RWPE2 (cell line): ENCODE measurements at regions not wholly inside any gene's neighbourhood (a gene's known extent, or its start where the extent isn't known, plus 50 kb on each side); places are given as distances from the start of the nearest gene placed in this dataset.

Experiments
- ATAC-seq: fragments of 200-7000 bp; cut with Tn5 transposase; 3 replicates; pipeline ENCODE4 v1.9.1; 2021; ENCODE audit warnings: low read depth
- DNase-seq: peaks from one replicate; pipeline ENCODE4 v3.0.0-alpha.2; 2020; ENCODE audit warnings: low spot score
- H3K27ac ChIP-seq: fragments of 450-650 bp; 2 replicates; pipeline ENCODE4 v1.5.1; 2017; ENCODE audit warnings: mild to moderate bottlenecking; ENCODE audit not compliant: poor library complexity, severe bottlenecking
- H3K27me3 ChIP-seq: fragments of 250-450 bp; sonication (Bioruptor Pico); 2 replicates; pipeline ENCODE4 v1.5.1; 2021; ENCODE audit warnings: mild to moderate bottlenecking, moderate library complexity; ENCODE audit not compliant: insufficient read depth, poor library complexity, severe bottlenecking
- H3K36me3 ChIP-seq: fragments of 250-450 bp; sonication (Bioruptor Pico); 2 replicates; pipeline ENCODE4 v1.5.1; 2020; ENCODE audit warnings: low read depth, mild to moderate bottlenecking, moderate library complexity
- H3K4me1 ChIP-seq: fragments of 250-450 bp; sonication (Bioruptor Pico); 2 replicates; pipeline ENCODE4 v1.5.1; 2021; ENCODE audit warnings: mild to moderate bottlenecking, moderate library complexity; ENCODE audit not compliant: insufficient read depth, poor library complexity, severe bottlenecking
- H3K4me3 ChIP-seq: fragments of 250-450 bp; sonication (Bioruptor Pico); 2 replicates; pipeline ENCODE4 v1.5.1; 2021; ENCODE audit warnings: mild to moderate bottlenecking, moderate library complexity; ENCODE audit not compliant: severe bottlenecking
- H3K9me3 ChIP-seq: fragments of 250-450 bp; sonication (Bioruptor Pico); 2 replicates; pipeline ENCODE4 v1.5.1; 2021; ENCODE audit warnings: mild to moderate bottlenecking, moderate library complexity; ENCODE audit not compliant: severe bottlenecking
- TF ChIP-seq, protein P1 (sequence below): fragments of 450-650 bp; IDR thresholded peaks from one replicate; pipeline ENCODE4 v1.5.1; 2017; ENCODE audit warnings: mild to moderate bottlenecking, moderate library complexity; ENCODE audit not compliant: poor library complexity, severe bottlenecking

DNA sequence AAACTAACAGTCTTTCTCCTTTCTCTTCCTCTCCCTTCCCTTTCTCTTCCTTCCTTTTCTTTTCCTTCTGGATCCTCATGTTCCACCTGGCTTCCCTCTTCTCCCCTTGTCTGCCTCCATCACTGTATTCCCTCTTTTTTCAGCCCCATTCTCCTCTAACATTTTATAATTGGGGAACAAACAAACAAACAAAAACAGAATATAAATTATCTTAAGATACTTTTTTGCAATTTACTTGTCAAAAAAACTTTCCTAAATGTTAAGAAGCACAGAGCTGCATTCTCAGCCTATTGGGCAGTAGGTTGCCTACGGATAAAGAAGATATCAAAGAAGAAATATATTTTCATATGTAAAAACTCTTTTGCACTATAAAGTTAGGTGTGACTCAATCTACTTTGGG is 1382.2 kb upstream of the MIR17HG start:
- no peaks in the 10 kb centered on the region for H3K9me3 ChIP-seq
- ATAC-seq (no peak), DNase-seq (no peak)
- H3K4me3 ChIP-seq: no peak overlapping the region
- no peaks in the 10 kb centered on the region for H3K4me1 ChIP-seq
- H3K36me3 ChIP-seq: no peaks in the 10 kb centered on the region
- TF ChIP-seq, protein P1, sequence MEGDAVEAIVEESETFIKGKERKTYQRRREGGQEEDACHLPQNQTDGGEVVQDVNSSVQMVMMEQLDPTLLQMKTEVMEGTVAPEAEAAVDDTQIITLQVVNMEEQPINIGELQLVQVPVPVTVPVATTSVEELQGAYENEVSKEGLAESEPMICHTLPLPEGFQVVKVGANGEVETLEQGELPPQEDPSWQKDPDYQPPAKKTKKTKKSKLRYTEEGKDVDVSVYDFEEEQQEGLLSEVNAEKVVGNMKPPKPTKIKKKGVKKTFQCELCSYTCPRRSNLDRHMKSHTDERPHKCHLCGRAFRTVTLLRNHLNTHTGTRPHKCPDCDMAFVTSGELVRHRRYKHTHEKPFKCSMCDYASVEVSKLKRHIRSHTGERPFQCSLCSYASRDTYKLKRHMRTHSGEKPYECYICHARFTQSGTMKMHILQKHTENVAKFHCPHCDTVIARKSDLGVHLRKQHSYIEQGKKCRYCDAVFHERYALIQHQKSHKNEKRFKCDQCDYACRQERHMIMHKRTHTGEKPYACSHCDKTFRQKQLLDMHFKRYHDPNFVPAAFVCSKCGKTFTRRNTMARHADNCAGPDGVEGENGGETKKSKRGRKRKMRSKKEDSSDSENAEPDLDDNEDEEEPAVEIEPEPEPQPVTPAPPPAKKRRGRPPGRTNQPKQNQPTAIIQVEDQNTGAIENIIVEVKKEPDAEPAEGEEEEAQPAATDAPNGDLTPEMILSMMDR: no peak
- no peak overlapping the region for H3K27ac ChIP-seq
- H3K27me3 ChIP-seq: no peaks in the 10 kb centered on the region

DNA sequence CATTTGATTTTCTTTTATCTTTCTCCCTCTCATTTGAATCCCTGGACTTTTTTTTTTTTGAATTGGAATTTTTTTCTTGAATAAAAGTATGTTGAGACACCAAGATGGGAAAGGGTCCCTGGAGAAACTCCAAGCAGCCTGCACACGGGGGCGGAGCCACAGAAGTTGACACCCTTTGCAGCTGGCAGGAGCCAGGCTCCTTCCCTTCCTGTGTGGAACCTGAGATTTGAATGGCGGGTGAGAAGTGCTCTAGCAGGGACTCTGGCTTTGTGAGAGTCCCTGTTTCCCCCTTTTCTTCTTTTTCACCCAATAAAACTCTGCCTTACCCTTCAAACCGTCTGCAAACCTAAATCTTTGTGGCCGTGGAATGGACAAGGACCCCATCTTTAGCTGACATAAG is 1381.0 kb upstream of the MIR17HG start:
- Histone ChIP-seq H3K4me1 (no peaks in the 10 kb centered on the region), H3K4me3 (no peak overlapping the region), H3K27ac (no peak overlapping the region), H3K27me3 (no peaks in the 10 kb centered on the region), H3K36me3 (no peaks in the 10 kb centered on the region), H3K9me3 (no peaks in the 10 kb centered on the region)
- no peak for ATAC-seq
- TF ChIP-seq, protein P1: no peak
- DNase-seq: no peak

DNA sequence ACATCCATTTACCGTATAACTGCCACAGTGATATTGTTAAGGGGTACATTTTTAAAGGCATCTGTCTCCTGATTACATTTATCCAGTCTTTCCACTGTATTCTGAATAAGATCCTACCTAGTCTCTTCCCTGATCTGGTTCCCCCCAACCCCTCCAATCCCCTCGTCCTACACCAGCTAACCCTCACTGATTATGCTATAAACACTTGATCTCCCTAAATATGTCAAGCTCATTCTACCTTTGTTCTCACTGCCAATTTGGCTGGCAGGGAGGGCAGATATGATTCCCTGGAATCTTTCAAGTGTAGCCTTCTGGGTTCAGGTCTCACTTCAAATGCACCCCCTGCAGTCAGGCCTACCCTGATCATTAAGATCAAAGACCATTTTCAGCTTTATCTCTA is 1379.8 kb upstream of the MIR17HG start:
- no peak for DNase-seq
- TF ChIP-seq, protein P1: no peak
- Histone ChIP-seq H3K27me3 (no peaks in the 10 kb centered on the region), H3K9me3 (no peaks in the 10 kb centered on the region), H3K36me3 (no peaks in the 10 kb centered on the region), H3K27ac (no peak overlapping the region), H3K4me3 (no peak overlapping the region), H3K4me1 (no peaks in the 10 kb centered on the region)
- no peak for ATAC-seq

DNA sequence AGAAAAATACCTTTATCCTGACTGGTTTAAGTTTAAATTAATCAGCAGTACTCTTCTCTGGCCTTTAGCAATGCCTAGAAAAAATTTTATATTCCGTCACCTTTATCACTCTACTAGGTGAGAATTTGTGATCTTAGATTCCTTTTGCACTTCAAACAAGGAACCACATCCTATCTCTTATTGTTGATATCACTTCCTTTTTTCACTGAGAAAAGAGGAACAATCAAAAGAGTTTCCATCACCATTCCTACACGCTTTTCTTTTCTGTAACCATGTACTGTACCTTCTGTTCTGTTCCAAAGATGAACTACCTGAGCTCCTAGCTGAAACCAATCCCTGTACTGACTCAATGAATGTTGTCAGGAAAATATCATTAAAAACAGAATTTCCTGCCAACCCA is 1379.0 kb upstream of the MIR17HG start:
- no peaks in the 10 kb centered on the region for H3K9me3 ChIP-seq
- H3K4me1 ChIP-seq: no peaks in the 10 kb centered on the region
- DNase-seq: no peak
- H3K27me3 ChIP-seq: no peaks in the 10 kb centered on the region
- no peak overlapping the region for H3K27ac ChIP-seq
- no peak overlapping the region for H3K4me3 ChIP-seq
- no peaks in the 10 kb centered on the region for H3K36me3 ChIP-seq
- TF ChIP-seq, protein P1: no peak
- ATAC-seq: no peak

DNA sequence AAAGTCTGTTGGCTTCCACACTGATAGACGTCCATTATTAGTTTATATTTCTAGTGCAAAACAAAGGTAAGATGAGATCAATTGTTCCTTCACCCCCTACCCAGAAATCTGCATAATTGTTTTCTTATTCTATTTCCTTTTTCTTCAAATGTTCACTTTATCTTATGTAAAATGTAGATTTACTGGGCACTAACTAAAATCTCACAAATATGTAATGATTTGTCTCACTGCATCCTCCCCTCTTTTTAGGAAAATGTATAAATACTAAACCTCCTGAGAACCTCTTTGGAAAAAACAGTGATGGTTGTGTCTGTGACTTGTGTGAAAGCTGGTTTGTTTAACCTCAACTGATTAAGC is 1377.2 kb upstream of the MIR17HG start:
- no peak overlapping the region for H3K27ac ChIP-seq
- TF ChIP-seq, protein P1: no peak
- no peaks in the 10 kb centered on the region for H3K36me3 ChIP-seq
- H3K27me3 ChIP-seq: no peaks in the 10 kb centered on the region
- H3K9me3 ChIP-seq: no peaks in the 10 kb centered on the region
- no peak for DNase-seq
- ATAC-seq: no peak
- no peak overlapping the region for H3K4me3 ChIP-seq
- no peaks in the 10 kb centered on the region for H3K4me1 ChIP-seq
